ENCODE measurements at regions not wholly inside any gene's neighbourhood (a gene's known extent, or its start where the extent isn't known, plus 50 kb on each side); places are given as distances from the start of the nearest gene placed in this dataset.

- DNase-seq (ENCODE audit: low spot score), result no peak
These were observed 159.4 kb upstream of the TWIST2 start for GRCh38 chr2:238688193-238689153.

- DNase-seq (ENCODE audit: low spot score), result no peak
These were observed 158.6 kb upstream of the TWIST2 start for GRCh38 chr2:238689331-238689730.

GRCh38 chr2:238689871-238690389, 158.0 kb upstream of the TWIST2 start:
- DNase-seq (ENCODE audit: low spot score), result no peak

DNA sequence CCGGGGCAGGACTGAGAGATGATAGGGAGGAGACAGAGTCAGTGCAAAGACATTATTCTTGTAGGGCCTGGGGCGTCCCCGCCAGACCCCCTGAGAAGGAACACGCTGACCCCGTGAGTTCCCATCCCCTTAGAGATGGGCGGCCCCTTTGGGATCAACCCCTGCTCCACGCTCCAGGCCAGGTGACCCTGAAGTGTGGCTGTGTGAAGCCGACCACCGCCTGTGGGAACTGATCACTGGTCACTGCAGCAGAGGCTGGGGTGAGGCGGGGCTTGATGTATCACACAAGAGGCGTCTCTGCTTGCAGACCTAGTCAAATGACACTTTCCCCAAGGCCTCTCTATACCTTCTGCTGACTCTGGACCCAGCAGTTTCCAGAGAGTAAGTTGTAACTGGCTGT, 157.4 kb upstream of the TWIST2 start:
- DNase-seq (ENCODE audit: low spot score), result no peak

- no peak for DNase-seq (ENCODE audit: low spot score)
These were observed 156.0 kb upstream of the TWIST2 start for GRCh38 chr2:238691596-238692491.

- no peak for DNase-seq (ENCODE audit: low spot score)
These were observed 155.3 kb upstream of the TWIST2 start for GRCh38 chr2:238692562-238692961.

GRCh38 chr2:238693337-238694093, 154.4 kb upstream of the TWIST2 start:
- no peak for DNase-seq (ENCODE audit: low spot score)

DNA sequence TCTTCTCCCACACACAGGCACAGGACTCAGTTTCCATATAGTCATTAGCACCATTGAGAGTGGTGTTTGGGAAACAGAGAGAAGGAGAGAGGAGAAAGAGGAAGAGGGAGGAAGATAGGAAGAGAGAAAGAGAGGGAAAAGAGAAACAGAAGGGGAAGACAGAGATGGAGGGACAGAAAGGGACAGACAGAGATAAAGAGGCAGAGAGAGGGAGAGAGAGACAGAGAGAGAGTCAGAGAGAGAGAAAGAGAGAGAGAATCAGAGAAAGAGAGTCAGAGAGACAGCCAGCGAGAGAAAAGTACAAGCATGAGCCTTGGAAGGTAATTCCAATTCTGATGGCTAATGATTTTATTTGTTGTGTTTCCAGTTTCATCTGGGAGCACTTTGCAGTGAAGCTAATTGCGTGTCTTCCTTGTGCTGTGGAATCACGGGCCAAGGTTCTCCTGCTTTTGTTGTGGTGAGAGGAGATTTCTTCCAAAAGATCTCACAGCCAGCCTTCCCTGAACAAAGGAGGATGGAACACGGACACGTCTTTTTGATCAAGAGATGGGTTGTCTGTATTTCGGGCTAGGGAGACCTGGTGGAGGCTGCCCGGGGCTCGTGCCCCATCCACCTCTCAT, 153.6 kb upstream of the TWIST2 start:
- no peak for DNase-seq (ENCODE audit: low spot score)

DNA sequence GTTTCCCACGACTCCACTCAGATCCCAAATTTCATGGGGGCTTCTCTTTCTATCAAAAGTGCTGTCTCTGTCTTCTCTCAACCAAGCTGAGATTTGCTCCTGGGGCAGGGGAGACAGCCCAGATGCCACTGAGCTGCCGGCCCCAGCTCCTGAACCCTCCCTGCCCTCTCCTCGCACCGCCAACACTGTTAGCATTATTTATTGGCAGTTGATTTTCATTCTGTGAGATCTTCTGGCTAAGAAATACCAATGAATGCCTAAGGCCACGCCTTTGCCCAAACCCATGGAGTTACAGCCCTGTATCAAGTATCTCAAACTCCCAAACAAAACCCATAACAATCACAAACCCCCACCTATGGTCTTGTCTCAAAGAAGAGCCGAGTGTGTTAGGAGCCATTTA, 153.0 kb upstream of the TWIST2 start:
- no peak for DNase-seq (ENCODE audit: low spot score)

DNA sequence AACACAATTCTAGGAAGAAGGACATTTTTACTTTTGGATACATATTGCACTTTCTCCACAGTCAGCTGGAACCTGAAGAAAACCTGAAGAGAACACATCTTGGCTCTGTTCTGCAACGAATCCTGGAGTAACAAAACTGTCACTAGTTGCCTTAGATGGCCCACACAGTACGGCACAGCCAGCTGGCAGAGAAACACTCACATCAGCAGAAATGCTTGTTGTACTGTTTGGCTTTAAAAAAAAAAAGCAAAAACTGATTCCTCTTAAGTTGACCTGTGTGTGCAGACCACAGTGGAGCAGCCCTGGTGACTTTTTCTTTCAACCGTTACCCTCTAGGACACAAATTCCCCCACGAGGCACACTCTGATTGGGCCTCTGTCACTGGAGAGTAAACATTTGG, 152.3 kb upstream of the TWIST2 start:
- no peak for DNase-seq (ENCODE audit: low spot score)

DNA sequence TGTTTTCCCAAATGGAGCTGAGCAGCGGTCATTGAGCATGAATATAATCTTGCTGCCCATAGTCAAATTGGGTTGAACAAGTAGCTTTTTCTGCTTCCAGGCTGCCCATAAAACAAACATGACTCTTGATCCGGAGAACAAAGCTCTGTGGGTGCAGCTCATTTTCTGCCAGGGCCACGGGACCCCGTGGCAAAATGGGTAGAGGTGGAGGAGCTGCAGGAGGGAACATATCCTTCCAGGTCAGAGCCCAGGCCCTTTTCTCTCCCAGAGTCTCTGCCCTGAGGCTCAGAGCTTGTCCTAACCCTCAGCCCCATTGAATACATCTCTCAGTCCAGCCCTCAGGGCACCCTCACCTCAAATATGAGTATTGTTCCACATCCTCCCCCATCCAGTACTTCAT, 151.6 kb upstream of the TWIST2 start:
- DNase-seq (ENCODE audit: low spot score), result no peak

- no peak for DNase-seq (ENCODE audit: low spot score)
These were observed 151.1 kb upstream of the TWIST2 start for GRCh38 chr2:238696786-238697185.

DNA sequence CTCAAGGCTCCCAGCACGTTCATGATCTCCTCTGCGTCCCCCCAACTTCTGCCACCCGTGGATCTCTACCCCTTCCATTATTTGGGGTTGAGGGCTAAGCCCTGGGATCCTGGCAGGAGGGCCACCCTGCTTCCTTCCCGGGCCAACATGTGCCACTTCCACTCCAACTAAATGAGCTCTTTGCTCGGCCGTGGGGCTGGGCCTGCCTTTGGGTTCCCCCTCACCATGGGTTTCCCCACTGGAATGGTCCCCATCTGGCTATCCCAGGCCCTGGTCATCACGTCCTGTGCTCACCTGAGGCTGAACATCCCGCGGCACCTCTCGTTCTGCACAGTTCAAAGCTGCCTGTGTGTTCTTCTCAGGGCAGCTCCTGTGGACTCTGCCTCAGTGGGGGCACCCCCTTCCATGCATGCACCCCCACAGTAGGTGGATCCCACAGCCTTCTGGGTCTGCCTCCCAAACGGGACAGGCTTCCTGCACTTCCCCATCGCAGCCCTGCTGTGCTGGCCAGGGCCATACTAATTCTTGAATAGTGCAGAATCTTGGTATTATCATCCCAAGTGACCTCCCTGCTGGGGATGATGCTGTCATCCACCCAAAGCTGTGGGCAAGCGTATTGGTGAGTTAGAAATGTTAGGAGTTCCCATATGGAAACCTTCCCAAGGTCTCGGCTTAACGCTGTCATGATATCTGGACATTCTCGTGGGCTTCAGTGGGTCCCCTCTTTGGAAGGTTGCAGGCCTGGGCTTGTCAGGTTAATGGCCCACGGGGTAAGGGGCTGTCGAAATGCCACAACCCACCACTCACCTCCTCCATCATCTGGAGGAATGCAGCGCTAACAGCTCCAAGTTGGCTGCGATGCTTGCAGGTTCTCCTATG, 150.5 kb upstream of the TWIST2 start:
- DNase-seq (ENCODE audit: low spot score), result no peak

DNA sequence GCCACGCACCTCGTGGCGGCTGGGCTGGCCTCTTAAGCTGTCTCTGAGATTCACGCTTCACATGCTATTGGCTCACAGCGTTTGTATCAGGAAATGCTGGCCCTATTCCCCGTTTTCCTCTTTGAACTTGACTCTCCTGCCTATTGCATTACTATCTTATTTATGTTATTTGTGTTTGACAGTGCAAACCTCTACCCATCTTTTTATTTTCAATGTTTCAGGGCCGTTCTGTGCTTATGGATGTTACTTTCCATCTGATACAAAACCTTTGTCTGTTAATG, 149.9 kb upstream of the TWIST2 start:
- DNase-seq (ENCODE audit: low spot score), result no peak

DNA sequence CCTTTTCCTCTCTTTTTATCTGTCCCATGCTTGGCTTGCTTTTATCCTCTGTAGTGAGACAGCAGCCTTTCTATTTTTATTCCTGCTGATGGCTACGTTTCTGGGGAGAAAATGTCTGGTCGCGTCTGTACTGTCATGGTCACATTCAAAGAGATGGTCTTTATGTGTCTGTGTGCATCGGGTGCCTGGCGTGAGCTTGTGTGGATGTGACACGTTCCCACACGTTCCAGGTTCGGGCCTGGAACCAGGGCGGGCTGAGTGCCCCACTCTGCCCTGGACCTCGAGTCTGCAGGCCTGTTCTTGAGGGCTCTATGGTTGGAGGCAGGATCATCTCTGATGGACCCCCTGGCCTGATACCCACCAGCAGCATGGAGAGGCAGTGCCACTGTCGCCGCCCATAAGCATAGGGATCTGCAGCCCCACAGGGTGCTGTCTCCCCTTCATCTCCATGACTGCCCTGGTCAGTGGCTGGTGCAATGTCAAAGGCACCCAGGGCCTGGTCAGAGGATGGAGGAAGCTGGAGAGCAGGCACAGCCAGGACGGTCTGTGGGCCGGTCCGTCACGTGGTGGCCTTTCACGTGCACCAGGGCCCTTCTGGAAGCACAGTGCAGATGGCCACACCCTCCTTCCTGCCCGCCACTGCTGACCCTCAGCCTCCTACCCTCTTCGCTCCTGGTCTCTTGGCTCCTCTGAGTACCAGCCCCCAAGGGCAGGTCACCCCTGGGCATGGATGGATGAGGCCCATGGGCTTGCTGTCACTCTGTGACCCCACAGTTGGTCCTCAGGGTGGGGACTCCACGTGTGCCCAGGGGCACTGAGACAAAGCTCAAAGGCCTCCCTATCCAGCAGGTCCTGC, 149.2 kb upstream of the TWIST2 start:
- no peak for DNase-seq (ENCODE audit: low spot score)

DNA sequence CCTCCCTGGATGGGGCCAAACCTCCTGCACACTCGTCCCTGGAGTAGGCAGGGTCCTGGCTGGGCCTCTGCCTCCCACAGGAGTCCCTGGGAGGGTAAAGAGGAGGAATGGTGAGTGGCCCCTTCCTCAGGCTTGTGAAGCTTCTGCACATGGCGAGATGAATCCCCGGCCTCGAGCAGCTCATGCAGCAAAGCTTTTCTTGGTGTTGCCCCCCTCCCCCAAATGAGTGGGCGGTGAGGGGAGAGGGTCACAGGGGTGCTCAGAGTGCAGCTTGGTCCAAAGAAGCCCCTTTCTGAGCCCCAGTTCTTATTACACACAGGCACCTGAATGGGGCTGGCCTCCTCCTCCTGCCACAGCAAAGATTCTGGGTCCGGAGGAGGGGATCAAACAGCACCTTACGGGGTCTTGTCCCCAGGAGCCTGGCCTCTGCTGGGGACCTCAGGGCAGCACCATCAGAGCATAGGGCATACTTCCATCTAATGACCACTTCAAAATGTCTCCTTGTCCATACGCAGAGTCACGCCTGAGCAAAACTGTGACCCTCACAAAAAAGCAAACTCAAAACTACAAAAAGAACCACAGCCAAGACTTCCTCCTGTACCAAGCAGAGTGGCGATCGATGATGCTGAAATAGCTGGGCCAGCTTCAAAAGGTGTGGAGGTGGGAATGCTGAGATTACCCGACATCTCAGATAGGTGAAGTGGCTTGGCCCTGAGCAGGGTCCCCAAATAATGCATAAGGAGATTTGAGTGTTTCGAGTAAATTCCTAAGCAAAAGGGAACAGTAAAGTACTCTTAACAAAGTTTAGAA, 148.4 kb upstream of the TWIST2 start:
- DNase-seq (ENCODE audit: low spot score), result no peak

- DNase-seq (ENCODE audit: low spot score), result no peak
These were observed 147.8 kb upstream of the TWIST2 start for GRCh38 chr2:238700117-238700457.

GRCh38 chr2:238700506-238701340, 147.2 kb upstream of the TWIST2 start:
- no peak for DNase-seq (ENCODE audit: low spot score)

Data from CD4-positive, alpha-beta T cell treated with Interleukin-2 at 100 ng/mL for 4 hours (primary cell).